ENCODE measurements at regions not wholly inside any gene's neighbourhood (a gene's known extent, or its start where the extent isn't known, plus 50 kb on each side); places are given as distances from the start of the nearest gene placed in this dataset.

GRCh38 chrX:20620306-20620705, 353.6 kb upstream of the RPS6KA3 start:
- intact Hi-C loops (cut with micrococcal nuclease; ENCODE audit: unreplicated experiment), result no loop called here
- peak; percentile 4 for DNase-seq
- Mint-ChIP-seq H3K27me3 (ENCODE audit: unreplicated experiment) (no peaks in the 10 kb centered on the region), H3K36me3 (ENCODE audit: insufficient read depth, unreplicated experiment) (no peaks in the 10 kb centered on the region), H3K27ac (ENCODE audit: unreplicated experiment) (no peak overlapping the region), H3K9me3 (ENCODE audit: low read depth, unreplicated experiment) (no peaks in the 10 kb centered on the region), H3K4me1 (ENCODE audit: low read depth, unreplicated experiment) (no peaks in the 10 kb centered on the region), H3K4me3 (ENCODE audit: low read depth, unreplicated experiment) (no peak overlapping the region)
- no peak for TF ChIP-seq CTCF (IDR thresholded peaks at IDR 0.05; ENCODE audit: unreplicated experiment)
- CTCF ChIA-PET, result no interaction called here
- BruUV-seq (replicated peaks), result no TSS peak

GRCh38 chrX:20609916-20610415, 343.3 kb upstream of the RPS6KA3 start:
- H3K4me1 Mint-ChIP-seq (ENCODE audit: low read depth, unreplicated experiment), result peaks cover 9% of the 10 kb centered on the region
- no peaks in the 10 kb centered on the region for H3K27me3 Mint-ChIP-seq (ENCODE audit: unreplicated experiment)
- no peak for DNase-seq
- intact Hi-C loops (cut with micrococcal nuclease; ENCODE audit: unreplicated experiment), result no loop called here
- CTCF ChIA-PET, result no interaction called here
- H3K4me3 Mint-ChIP-seq (ENCODE audit: low read depth, unreplicated experiment), result no peak overlapping the region
- no peaks in the 10 kb centered on the region for H3K9me3 Mint-ChIP-seq (ENCODE audit: low read depth, unreplicated experiment)
- no peak overlapping the region for H3K27ac Mint-ChIP-seq (ENCODE audit: unreplicated experiment)
- H3K36me3 Mint-ChIP-seq (ENCODE audit: insufficient read depth, unreplicated experiment), result no peaks in the 10 kb centered on the region
- BruUV-seq (replicated peaks), result no TSS peak
- no peak for TF ChIP-seq CTCF (IDR thresholded peaks at IDR 0.05; ENCODE audit: unreplicated experiment)

- TF ChIP-seq CTCF (IDR thresholded peaks at IDR 0.05; ENCODE audit: unreplicated experiment), result no peak
- BruUV-seq (replicated peaks), result no TSS peak
- no peak overlapping the region for H3K27ac Mint-ChIP-seq (ENCODE audit: unreplicated experiment)
These were observed 340.1 kb upstream of the RPS6KA3 start for GRCh38 chrX:20606831-20607230.

GRCh38 chrX:20596856-20597255, 330.1 kb upstream of the RPS6KA3 start:
- H3K4me1 Mint-ChIP-seq (ENCODE audit: low read depth, unreplicated experiment), result no peaks in the 10 kb centered on the region
- H3K27me3 Mint-ChIP-seq (ENCODE audit: unreplicated experiment), result no peaks in the 10 kb centered on the region
- CTCF ChIA-PET, result no interaction called here
- H3K27ac Mint-ChIP-seq (ENCODE audit: unreplicated experiment), result no peak overlapping the region
- TF ChIP-seq CTCF (IDR thresholded peaks at IDR 0.05; ENCODE audit: unreplicated experiment), result no peak
- H3K9me3 Mint-ChIP-seq (ENCODE audit: low read depth, unreplicated experiment), result no peaks in the 10 kb centered on the region
- H3K36me3 Mint-ChIP-seq (ENCODE audit: insufficient read depth, unreplicated experiment), result no peaks in the 10 kb centered on the region
- no peak for DNase-seq
- BruUV-seq (replicated peaks), result no TSS peak
- intact Hi-C loops (cut with micrococcal nuclease; ENCODE audit: unreplicated experiment), result no loop called here
- no peak overlapping the region for H3K4me3 Mint-ChIP-seq (ENCODE audit: low read depth, unreplicated experiment)

More at GRCh38 chrX:20606831-20607230, 340.1 kb upstream of the RPS6KA3 start:
- peaks cover 9% of the 10 kb centered on the region for H3K4me1 Mint-ChIP-seq (ENCODE audit: low read depth, unreplicated experiment)
- no peaks in the 10 kb centered on the region for H3K9me3 Mint-ChIP-seq (ENCODE audit: low read depth, unreplicated experiment)
- CTCF ChIA-PET, result no interaction called here
- H3K36me3 Mint-ChIP-seq (ENCODE audit: insufficient read depth, unreplicated experiment), result no peaks in the 10 kb centered on the region
- intact Hi-C loops (cut with micrococcal nuclease; ENCODE audit: unreplicated experiment), result no loop called here
- no peak for DNase-seq
- no peak overlapping the region for H3K4me3 Mint-ChIP-seq (ENCODE audit: low read depth, unreplicated experiment)
- H3K27me3 Mint-ChIP-seq (ENCODE audit: unreplicated experiment), result no peaks in the 10 kb centered on the region
